Left ventricle myocardium inferior (tissue), 1 donor: ENCODE measurements at regions not wholly inside any gene's neighbourhood (a gene's known extent, or its start where the extent isn't known, plus 50 kb on each side); places are given as distances from the start of the nearest gene placed in this dataset.

Source experiments
- DNase-seq: peaks from one replicate; pipeline ENCODE4 v3.0.0-alpha.2; 2020
- H3K27ac ChIP-seq: fragments of 200-600 bp; replicated peaks from 2 replicates; pipeline ENCODE4 v1.8.0; 2021
- H3K27me3 ChIP-seq: fragments of 200-600 bp; 2 replicates; pipeline ENCODE4 v1.8.0; 2021; ENCODE audit warnings: low read depth
- H3K36me3 ChIP-seq: fragments of 200-600 bp; 2 replicates; pipeline ENCODE4 v1.8.0; 2021
- H3K4me1 ChIP-seq: fragments of 200-600 bp; 2 replicates; pipeline ENCODE4 v1.8.0; 2021
- H3K4me3 ChIP-seq: fragments of 200-600 bp; 2 replicates; pipeline ENCODE4 v1.8.0; 2021; ENCODE audit warnings: mild to moderate bottlenecking, moderate library complexity
- H3K9me3 ChIP-seq: fragments of 200-600 bp; replicated peaks from 2 replicates; pipeline ENCODE4 v1.8.0; 2021
- CTCF ChIP-seq: fragments of 200-600 bp; IDR thresholded peaks from 2 replicates; pipeline ENCODE4 v1.8.0; 2021; ENCODE audit warnings: antibody characterized with exemption, mild to moderate bottlenecking, borderline replicate concordance
- intact Hi-C: fragments of 100-400 bp; cut with micrococcal nuclease; formaldehyde crosslinking; loops from one replicate; pipeline ENCODE4 v1.11.0; 2022
- donor health status: DM: no; HTN: yes; CAD: no; lungs with severe emphysema.

- Histone ChIP-seq H3K4me1 (no peaks in the 10 kb centered on the region), H3K27ac (no peak overlapping the region), H3K4me3 (no peak overlapping the region), H3K27me3 (no peaks in the 10 kb centered on the region), H3K9me3 (no peaks in the 10 kb centered on the region), H3K36me3 (no peaks in the 10 kb centered on the region)
- DNase-seq = no peak
- intact Hi-C loops = no loop called here
- no peak for TF ChIP-seq CTCF
These were observed 1103.1 kb downstream of the VRK1 start for GRCh38 chr14:97900196-97900854.

- Histone ChIP-seq H3K27me3 (no peaks in the 10 kb centered on the region), H3K27ac (no peak overlapping the region), H3K4me1 (no peaks in the 10 kb centered on the region), H3K9me3 (no peaks in the 10 kb centered on the region), H3K36me3 (no peaks in the 10 kb centered on the region), H3K4me3 (no peak overlapping the region)
- no peak for DNase-seq
- intact Hi-C loops = no loop called here
- TF ChIP-seq CTCF = no peak
These were observed 1105.4 kb downstream of the VRK1 start for GRCh38 chr14:97902630-97903029.

- DNase-seq = no peak
- intact Hi-C loops = no loop called here
- TF ChIP-seq CTCF = no peak
- no peak overlapping the region for H3K27ac ChIP-seq
- no peaks in the 10 kb centered on the region for H3K27me3 ChIP-seq
- H3K36me3 ChIP-seq = no peaks in the 10 kb centered on the region
- H3K4me3 ChIP-seq = no peak overlapping the region
- H3K4me1 ChIP-seq = no peaks in the 10 kb centered on the region
- H3K9me3 ChIP-seq = peaks cover 11% of the 10 kb centered on the region
These were observed 1106.6 kb downstream of the VRK1 start for GRCh38 chr14:97903821-97904220.

GRCh38 chr14:97912217-97912616, 1115.0 kb downstream of the VRK1 start:
- Histone ChIP-seq H3K4me3 (no peak overlapping the region), H3K27ac (no peak overlapping the region), H3K36me3 (no peaks in the 10 kb centered on the region), H3K4me1 (no peaks in the 10 kb centered on the region), H3K27me3 (no peaks in the 10 kb centered on the region), H3K9me3 (peaks cover 18% of the 10 kb centered on the region)
- intact Hi-C loops = no loop called here
- DNase-seq = no peak
- no peak for TF ChIP-seq CTCF

GRCh38 chr14:97916100-97916499, 1118.9 kb downstream of the VRK1 start:
- peaks cover 9% of the 10 kb centered on the region for H3K27me3 ChIP-seq
- no peaks in the 10 kb centered on the region for H3K36me3 ChIP-seq
- no peaks in the 10 kb centered on the region for H3K9me3 ChIP-seq
- H3K27ac ChIP-seq = no peak overlapping the region
- no peaks in the 10 kb centered on the region for H3K4me1 ChIP-seq
- no peak overlapping the region for H3K4me3 ChIP-seq
- intact Hi-C loops = no loop called here
- no peak for DNase-seq
- TF ChIP-seq CTCF = no peak
